GM12801 (cell line): ENCODE measurements at regions not wholly inside any gene's neighbourhood (a gene's known extent, or its start where the extent isn't known, plus 50 kb on each side); places are given as distances from the start of the nearest gene placed in this dataset.

ENCODE experiments used
- CTCF ChIP-seq: IDR thresholded peaks from one replicate; pipeline ENCODE4 v1.5.1; 2011; ENCODE audit warnings: control low read depth; ENCODE audit not compliant: insufficient read length; ENCODE audit errors: extremely low read depth

- TF ChIP-seq CTCF = no peak
These were observed 260.6 kb downstream of the HIVEP2 start for GRCh38 chr6:142684371-142684770.

DNA sequence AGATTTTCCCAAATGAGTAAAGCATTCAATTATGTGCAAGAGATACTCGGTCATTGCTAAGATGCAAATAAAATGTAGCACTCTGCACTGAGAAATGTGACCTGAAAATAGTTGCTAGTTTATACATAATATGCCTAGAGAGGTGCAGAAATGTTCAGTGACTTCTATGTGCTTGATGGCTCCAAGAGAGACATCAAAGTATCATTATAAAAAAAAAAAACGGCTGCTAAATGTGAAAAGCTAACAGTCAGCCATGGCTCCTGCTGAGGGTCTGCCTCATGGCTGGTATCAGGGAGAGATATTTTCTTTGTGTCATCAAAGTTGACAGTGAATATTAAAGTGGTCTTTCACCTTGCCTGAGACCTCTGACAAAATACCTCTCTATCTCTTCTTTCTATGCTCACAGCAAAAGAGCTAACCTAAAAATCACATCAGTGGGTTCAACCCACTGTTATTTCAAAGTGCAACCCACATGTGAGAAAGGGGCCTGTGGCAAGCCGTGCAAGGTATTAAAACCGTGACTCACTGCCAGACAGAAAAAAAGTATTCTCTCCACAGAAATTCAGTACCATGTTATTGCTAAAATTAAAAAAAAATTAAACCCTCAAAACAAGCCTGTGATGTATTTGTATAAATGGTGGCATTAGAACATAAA lies 259.0 kb downstream of the HIVEP2 start:
- TF ChIP-seq CTCF = no peak

- TF ChIP-seq CTCF = no peak
These were observed 258.5 kb downstream of the HIVEP2 start for GRCh38 chr6:142686507-142686887.

DNA sequence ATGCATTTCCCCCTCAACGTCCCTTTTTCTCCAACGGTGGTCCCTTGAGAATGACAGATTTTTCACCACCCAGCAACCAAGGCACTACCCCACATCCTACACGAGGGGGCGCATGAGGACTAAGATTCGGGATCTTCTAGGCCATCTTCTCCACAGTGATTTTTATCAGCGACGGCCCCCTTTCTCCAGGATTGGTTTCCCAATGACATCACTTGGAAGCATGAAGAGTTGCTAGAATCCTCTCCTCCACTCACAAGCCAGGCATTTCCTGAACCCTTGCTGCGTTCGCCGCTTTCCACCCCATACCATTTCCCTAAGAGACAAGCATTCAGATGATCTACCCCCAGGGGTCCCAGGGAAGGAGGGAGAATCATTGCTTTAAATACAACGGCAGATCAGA lies 252.0 kb downstream of the HIVEP2 start:
- TF ChIP-seq CTCF = peak; percentile 84

GRCh38 chr6:142693441-142693840 lies 251.5 kb downstream of the HIVEP2 start:
- no peak for TF ChIP-seq CTCF

- no peak for TF ChIP-seq CTCF
These were observed 250.9 kb downstream of the HIVEP2 start for GRCh38 chr6:142694054-142694453.

DNA sequence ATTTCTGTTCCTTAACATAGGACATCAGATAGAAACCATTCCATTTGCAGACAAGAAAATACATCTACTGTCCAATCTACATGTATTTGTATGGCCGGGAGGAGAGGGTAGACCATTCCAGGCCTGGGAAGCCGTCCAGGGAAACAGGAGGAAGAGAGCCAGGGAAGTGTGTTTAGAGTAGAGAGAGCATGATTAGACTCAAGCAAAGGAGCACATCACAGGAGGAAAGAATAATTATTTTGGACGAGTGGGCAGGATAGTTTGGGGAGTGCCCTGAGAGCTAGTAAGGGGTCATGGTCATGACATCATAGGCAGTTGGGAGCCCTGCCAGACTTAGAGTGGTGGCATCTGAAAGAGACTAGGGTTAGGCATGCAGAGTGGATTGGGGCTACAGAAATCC lies 250.0 kb downstream of the HIVEP2 start:
- TF ChIP-seq CTCF = no peak
